GM23338 (cell line): ENCODE measurements at regions not wholly inside any gene's neighbourhood (a gene's known extent, or its start where the extent isn't known, plus 50 kb on each side); places are given as distances from the start of the nearest gene placed in this dataset.

Experiments used
- CTCF ChIP-seq, 2 experiments: fragments of 200-600 bp in 1 of 2; sonication (generic) in 1 of 2; conservative IDR thresholded peaks; 2 replicates each; pipeline versions ENCODE4 v1.5.1 to v1.6.1; 2016 to 2017; ENCODE audit warnings: antibody characterized with exemption in 2 of 2, low read depth in 2 of 2, mild to moderate bottlenecking in 2 of 2, moderate library complexity in 1 of 2
- EZH2 ChIP-seq: fragments of 200-600 bp; sonication (generic); IDR thresholded peaks from one replicate; pipeline ENCODE4 v1.8.0; 2017; ENCODE audit warnings: antibody characterized with exemption, mild to moderate bottlenecking, low read depth; ENCODE audit not compliant: unreplicated experiment
- EZH2phosphoT487 ChIP-seq: fragments of 200-600 bp; sonication (generic); IDR thresholded peaks from one replicate; pipeline ENCODE4 v1.8.1; 2018; ENCODE audit warnings: antibody characterized with exemption; ENCODE audit not compliant: unreplicated experiment
- JUNB ChIP-seq: IDR thresholded peaks from one replicate; pipeline ENCODE4 v1.6.1; 2016; ENCODE audit warnings: antibody characterized with exemption; ENCODE audit not compliant: unreplicated experiment
- NANOG ChIP-seq: IDR thresholded peaks from 2 replicates; pipeline ENCODE4 v1.6.1; 2016; ENCODE audit warnings: antibody characterized with exemption, borderline replicate concordance
- POLR2AphosphoS5 ChIP-seq: IDR thresholded peaks from 2 replicates; pipeline ENCODE4 v1.6.1; 2016; ENCODE audit warnings: antibody characterized with exemption, low read depth
- REST ChIP-seq: IDR thresholded peaks from one replicate; pipeline ENCODE4 v1.6.1; 2018; ENCODE audit warnings: antibody characterized with exemption; ENCODE audit not compliant: unreplicated experiment
- ZNF114 ChIP-seq: fragments of 250-450 bp; sonication (Bioruptor Pico); IDR thresholded peaks from 2 replicates; pipeline ENCODE4 v1.5.0; 2020; ENCODE audit warnings: mild to moderate bottlenecking, moderate library complexity

- TF ChIP-seq CTCF (conservative IDR thresholded peaks at IDR 0.05; ENCODE audit: low read depth in 2 of 2) (no peak), EZH2 (no peak), POLR2AphosphoS5 (no peak), EZH2phosphoT487 (no peak), NANOG (no peak), JUNB (no peak), REST (no peak), ZNF114 (CRISPR knock-in tag) (no peak)
Observed at GRCh38 chr5:167851416-167851815, 440.0 kb upstream of the WWC1 start.
